ENCODE measurements at regions not wholly inside any gene's neighbourhood (a gene's known extent, or its start where the extent isn't known, plus 50 kb on each side); places are given as distances from the start of the nearest gene placed in this dataset.
A peak's percentile ranks its signal among the peaks of the same experiment; 100 is the strongest.

GRCh38 chr9:86795823-86796553 is 151.3 kb downstream of the GAS1 start:
- no peak for DNase-seq (ENCODE audit: low spot score)

- no peak for DNase-seq (ENCODE audit: low spot score)
These were observed 152.3 kb downstream of the GAS1 start for GRCh38 chr9:86795047-86795442.

GRCh38 chr9:86794391-86795046 is 152.8 kb downstream of the GAS1 start:
- DNase-seq (ENCODE audit: low spot score), result no peak

GRCh38 chr9:86792136-86792535 is 155.2 kb downstream of the GAS1 start:
- DNase-seq (ENCODE audit: low spot score), result no peak

- no peak for DNase-seq (ENCODE audit: low spot score)
These were observed 156.5 kb downstream of the GAS1 start for GRCh38 chr9:86790805-86791204.

- DNase-seq (ENCODE audit: low spot score), result no peak
These were observed 158.8 kb downstream of the GAS1 start for GRCh38 chr9:86788456-86788855.

GRCh38 chr9:86783884-86784283 is 163.4 kb downstream of the GAS1 start:
- no peak for DNase-seq (ENCODE audit: low spot score)

- DNase-seq (ENCODE audit: low spot score), result no peak
These were observed 164.5 kb downstream of the GAS1 start for GRCh38 chr9:86782831-86783230.

- no peak for DNase-seq (ENCODE audit: low spot score)
These were observed 168.5 kb downstream of the GAS1 start for GRCh38 chr9:86778761-86779160.

GRCh38 chr9:86775718-86776117 is 171.6 kb downstream of the GAS1 start:
- DNase-seq (ENCODE audit: low spot score), result no peak

- no peak for DNase-seq (ENCODE audit: low spot score)
These were observed 173.2 kb downstream of the GAS1 start for GRCh38 chr9:86774116-86774515.

- no peak for DNase-seq (ENCODE audit: low spot score)
These were observed 173.8 kb downstream of the GAS1 start for GRCh38 chr9:86773422-86773945.

- no peak for DNase-seq (ENCODE audit: low spot score)
These were observed 174.7 kb downstream of the GAS1 start for GRCh38 chr9:86772635-86772993.

- DNase-seq (ENCODE audit: low spot score), result no peak
These were observed 175.2 kb downstream of the GAS1 start for GRCh38 chr9:86771941-86772634.

- DNase-seq (ENCODE audit: low spot score), result no peak
These were observed 175.9 kb downstream of the GAS1 start for GRCh38 chr9:86771420-86771819.

GRCh38 chr9:86768709-86769108 is 178.6 kb downstream of the GAS1 start:
- no peak for DNase-seq (ENCODE audit: low spot score)

- DNase-seq (ENCODE audit: low spot score), result no peak
These were observed 179.3 kb downstream of the GAS1 start for GRCh38 chr9:86768020-86768419.

GRCh38 chr9:86767373-86767772 is 179.9 kb downstream of the GAS1 start:
- no peak for DNase-seq (ENCODE audit: low spot score)

GRCh38 chr9:86766912-86767311 is 180.4 kb downstream of the GAS1 start:
- peak; percentile 12 for DNase-seq (ENCODE audit: low spot score)

GRCh38 chr9:86766511-86766910 is 180.8 kb downstream of the GAS1 start:
- DNase-seq (ENCODE audit: low spot score), result no peak

- no peak for DNase-seq (ENCODE audit: low spot score)
These were observed 181.4 kb downstream of the GAS1 start for GRCh38 chr9:86765746-86766430.

GRCh38 chr9:86764671-86765343 is 182.5 kb downstream of the GAS1 start:
- DNase-seq (ENCODE audit: low spot score), result no peak
